Right ventricle myocardium inferior (tissue), 1 donor: ENCODE measurements at regions not wholly inside any gene's neighbourhood (a gene's known extent, or its start where the extent isn't known, plus 50 kb on each side); places are given as distances from the start of the nearest gene placed in this dataset.
"Not testable (repeated sequence)": the region's sequence is repeated elsewhere in the genome, so short reads cannot be mapped to it uniquely, and the experiment has no call there.

Experiments
- ATAC-seq: fragments of 200-7000 bp; cut with Tn5 transposase; one replicate; pipeline ENCODE4 v1.9.1; 2020; ENCODE audit warnings: mild to moderate bottlenecking, moderate library complexity
- DNase-seq: peaks from one replicate; pipeline ENCODE4 v3.0.0; 2021; ENCODE audit errors: missing footprints
- intact Hi-C: fragments of 100-400 bp; cut with DNase I; formaldehyde crosslinking; loops from one replicate; pipeline ENCODE4 v1.11.0; 2022
- donor health status: DM: no; HTN: yes; CAD: no; lungs with severe emphysema.

- DNase-seq (no peak), ATAC-seq (no peak)
- intact Hi-C loops, result no loop called here
Observed at GRCh38 chr17:6278376-6278775, 156.5 kb downstream of the AIPL1 start.

GRCh38 chr17:6276711-6277110 is 158.2 kb downstream of the AIPL1 start:
- DNase-seq, result no peak
- intact Hi-C loops, result no loop called here
- no peak for ATAC-seq

DNA sequence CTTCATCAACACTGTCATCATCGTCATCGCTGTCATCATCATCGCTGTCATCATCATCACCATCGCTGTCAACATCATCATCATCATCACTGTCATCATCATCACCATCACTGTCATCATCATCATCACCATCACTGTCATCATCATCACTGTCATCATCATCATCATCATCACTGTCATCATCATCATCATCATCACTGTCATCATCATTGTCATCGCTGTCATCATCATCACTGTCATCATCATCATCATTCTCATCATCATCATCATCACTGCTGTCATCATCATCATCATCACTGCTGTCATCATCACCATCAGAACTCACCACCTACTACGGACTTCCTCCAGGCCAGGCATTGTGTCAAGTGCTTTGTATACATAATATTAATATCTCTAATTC is 160.6 kb downstream of the AIPL1 start:
- ATAC-seq (no peak), DNase-seq (no peak)
- intact Hi-C loops, result no loop called here

DNA sequence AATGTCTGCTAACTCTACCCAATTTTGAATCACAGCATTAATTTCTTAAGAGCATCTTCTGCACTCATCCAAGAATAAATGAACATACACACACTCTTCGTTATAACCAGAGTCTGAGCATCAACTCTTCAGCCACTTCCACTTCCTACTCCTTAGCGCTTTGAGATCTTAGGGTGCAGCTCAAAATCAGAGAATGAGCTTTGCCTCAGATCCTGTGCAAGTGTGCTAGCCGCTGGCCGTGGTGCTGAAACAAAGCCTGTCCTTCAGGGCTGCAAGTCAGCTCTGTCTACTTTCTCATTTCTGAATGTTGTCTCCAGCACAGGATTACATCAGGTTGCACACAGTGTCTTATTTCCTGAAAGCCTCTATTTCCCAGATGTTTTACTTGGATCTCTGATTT is 165.4 kb downstream of the AIPL1 start:
- intact Hi-C loops, result no loop called here
- DNase-seq (no peak), ATAC-seq (no peak)

- no peak for ATAC-seq
- intact Hi-C loops, result no loop called here
- DNase-seq, result no peak
Observed at GRCh38 chr17:6261466-6261865, 173.5 kb downstream of the AIPL1 start.

DNA sequence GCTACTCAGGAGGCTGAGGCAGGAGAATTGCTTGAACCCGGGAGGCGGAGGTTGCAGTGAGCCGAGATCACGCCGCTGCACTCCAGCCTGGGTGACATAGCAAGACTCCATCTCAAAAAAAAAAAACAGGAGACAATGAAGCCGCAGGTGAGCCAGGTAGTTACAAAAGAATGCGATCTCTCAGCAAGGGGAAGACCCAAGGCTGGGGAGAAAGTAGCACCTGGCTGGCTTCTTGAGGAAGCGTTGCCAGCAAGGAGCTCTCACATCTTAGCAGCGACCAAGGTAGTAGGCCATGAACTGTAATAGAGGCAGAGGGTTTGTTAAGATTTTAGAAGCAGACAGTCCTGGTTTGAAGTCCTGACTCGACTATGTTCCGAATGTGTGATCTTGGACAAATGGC is 175.0 kb downstream of the AIPL1 start:
- ATAC-seq (no peak), DNase-seq (no peak)
- intact Hi-C loops, result no loop called here

GRCh38 chr17:6257336-6257735 is 177.6 kb downstream of the AIPL1 start:
- no peak for DNase-seq
- no peak for ATAC-seq
- intact Hi-C loops, result no loop called here

GRCh38 chr17:6255322-6255721 is 179.6 kb downstream of the AIPL1 start:
- ATAC-seq, result no peak
- DNase-seq, result no peak
- intact Hi-C loops, result no loop called here

- intact Hi-C loops, result no loop called here
- ATAC-seq (no peak), DNase-seq (no peak)
Observed at GRCh38 chr17:6254036-6254435, 180.9 kb downstream of the AIPL1 start.

DNA sequence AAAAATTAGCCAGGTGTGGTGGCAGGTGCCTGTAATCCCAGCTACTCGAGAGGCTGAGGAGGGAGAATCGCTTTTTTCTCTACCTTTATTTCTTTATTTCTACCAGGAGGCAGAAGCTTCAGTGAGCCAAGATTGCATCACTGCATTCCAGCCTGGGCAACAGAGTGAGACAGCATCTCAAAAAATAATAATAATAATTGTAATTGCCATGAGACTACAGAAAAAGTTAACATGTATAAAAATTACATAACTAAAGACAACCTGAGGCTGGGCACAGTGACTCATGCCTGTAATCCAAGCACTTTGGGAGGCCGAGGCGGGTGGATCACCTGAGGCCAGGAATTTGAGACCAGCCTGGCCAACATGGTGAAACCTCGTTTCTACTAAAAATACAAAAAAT is 181.5 kb downstream of the WSCD1 start:
- intact Hi-C loops, DNase-seq, ATAC-seq: not testable (repeated sequence)

- DNase-seq (no peak), ATAC-seq (no peak)
- intact Hi-C loops, result no loop called here
Observed at GRCh38 chr17:6249732-6250131, 179.6 kb downstream of the WSCD1 start.

DNA sequence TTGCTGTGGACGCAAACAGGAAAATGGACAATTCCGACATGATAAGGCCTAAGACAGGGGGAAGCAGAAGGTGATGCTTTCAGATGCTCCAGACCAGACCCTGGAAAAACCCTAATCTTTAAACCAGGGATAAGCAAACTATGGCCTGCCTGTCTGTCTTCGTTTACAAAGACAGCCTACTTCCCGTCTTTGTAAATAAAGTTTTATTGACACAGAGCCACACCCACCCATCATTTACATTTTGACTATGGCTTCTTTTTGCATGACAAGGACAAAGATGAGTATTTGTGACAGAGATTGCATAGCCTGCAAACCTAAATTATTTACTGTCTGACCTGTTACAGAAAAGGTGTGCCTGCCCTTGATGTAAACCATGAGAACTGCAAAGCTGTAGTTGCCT is 177.9 kb downstream of the WSCD1 start:
- ATAC-seq (no peak), DNase-seq (no peak)
- intact Hi-C loops, result no loop called here

GRCh38 chr17:6245301-6246177 is 175.4 kb downstream of the WSCD1 start:
- intact Hi-C loops, result no loop called here
- ATAC-seq, result no peak
- no peak for DNase-seq

DNA sequence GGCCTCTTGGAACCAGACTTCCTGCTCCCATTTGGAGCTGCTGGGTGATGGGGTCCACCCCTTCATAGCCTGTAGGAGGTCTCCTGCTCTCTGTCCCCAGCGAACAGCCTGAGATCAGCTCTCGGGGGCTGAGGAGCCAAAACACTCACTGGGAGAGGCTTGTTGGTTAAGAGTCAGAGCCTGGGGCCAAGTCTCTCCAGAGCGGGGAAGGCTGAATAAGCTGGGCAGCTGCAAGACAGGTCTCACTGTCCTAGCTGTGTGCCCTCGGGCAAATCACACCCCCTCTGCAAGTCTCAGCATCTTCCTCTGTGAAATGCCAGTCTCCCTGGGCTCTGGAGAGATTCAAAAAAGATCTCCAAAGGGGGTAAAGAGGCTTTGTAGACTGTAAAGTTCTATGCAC is 174.6 kb downstream of the WSCD1 start:
- no peak for DNase-seq
- intact Hi-C loops, result no loop called here
- no peak for ATAC-seq

DNA sequence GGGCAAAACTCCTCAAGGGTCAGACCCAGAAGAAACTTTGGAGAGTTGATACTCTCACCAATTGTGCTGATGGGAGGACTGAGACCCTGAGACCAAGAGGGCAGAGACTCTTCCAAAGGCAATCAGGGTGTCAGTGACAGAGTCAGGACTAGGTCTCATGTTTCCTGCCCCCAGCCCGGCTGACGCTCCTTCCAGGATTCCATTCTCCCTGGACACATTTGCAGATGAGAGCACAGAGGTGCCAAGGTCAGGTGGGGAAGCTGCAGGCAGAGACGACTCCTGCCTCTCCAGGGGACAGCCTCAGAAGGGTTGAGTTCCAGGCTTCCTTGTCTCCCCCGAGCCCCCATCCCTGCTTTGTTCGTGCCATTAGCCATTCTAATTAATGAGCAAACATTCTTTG is 174.1 kb downstream of the WSCD1 start:
- ATAC-seq (no peak), DNase-seq (no peak)
- intact Hi-C loops, result no loop called here

GRCh38 chr17:6243186-6243585 is 173.0 kb downstream of the WSCD1 start:
- intact Hi-C loops, result no loop called here
- DNase-seq, result no peak
- ATAC-seq, result no peak

GRCh38 chr17:6241996-6242395 is 171.8 kb downstream of the WSCD1 start:
- DNase-seq (no peak), ATAC-seq (no peak)
- intact Hi-C loops, result no loop called here

DNA sequence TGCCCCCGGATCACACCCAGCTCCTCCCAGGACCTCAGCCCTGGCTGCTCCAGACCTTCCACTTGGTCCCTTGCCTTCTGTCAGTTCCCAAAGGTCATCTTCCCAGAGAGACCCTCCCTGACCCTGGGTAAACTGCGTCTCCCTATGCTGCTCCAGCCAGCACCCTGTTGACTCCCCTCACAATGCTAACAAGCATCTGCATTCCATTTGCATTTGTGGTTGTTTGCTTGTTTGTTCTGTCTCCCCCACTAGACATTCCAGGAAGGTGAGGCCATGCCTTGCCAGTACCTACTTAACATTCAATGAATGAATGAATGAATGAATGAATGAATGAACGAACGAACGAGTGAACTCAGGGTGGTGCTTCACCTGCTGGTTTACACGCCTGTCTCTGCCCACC is 171.2 kb downstream of the WSCD1 start:
- intact Hi-C loops, result no loop called here
- ATAC-seq (no peak), DNase-seq (no peak)

- intact Hi-C loops, result no loop called here
- no peak for DNase-seq
- ATAC-seq, result no peak
Observed at GRCh38 chr17:6240601-6241000, 170.4 kb downstream of the WSCD1 start.

GRCh38 chr17:6240001-6240400 is 169.8 kb downstream of the WSCD1 start:
- intact Hi-C loops, result no loop called here
- no peak for ATAC-seq
- DNase-seq, result no peak

DNA sequence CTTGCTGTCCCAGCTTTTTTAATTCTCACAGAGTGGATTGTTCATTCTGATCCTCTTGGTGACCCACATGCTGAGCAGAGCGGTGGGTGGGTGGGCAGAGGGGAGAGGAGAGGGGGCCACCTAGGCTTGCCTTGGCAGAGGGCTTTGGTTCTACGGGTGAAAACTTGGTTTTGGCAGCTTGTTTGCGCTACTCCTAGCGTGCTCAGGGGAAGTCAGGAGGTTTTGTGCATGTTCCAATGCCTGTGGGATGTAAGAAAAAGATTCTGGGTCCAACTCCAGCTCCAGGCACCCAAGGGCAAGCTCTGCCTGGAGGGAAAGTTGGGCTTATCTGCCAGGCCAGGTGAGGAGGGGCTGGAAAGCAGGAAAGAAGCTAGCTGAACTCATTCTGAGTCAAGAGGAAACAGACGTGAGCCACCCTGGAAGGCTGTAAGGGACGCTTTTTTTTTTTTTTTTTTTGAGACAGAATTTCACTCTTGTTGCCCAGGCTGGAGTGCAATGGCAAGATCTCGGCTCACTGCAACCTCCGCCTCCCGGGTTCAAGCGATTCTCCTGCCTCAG is 169.1 kb downstream of the WSCD1 start:
- ATAC-seq (no peak), DNase-seq (no peak)
- intact Hi-C loops, result no loop called here
